Transverse colon (tissue), 4 donors: ENCODE measurements at regions not wholly inside any gene's neighbourhood (a gene's known extent, or its start where the extent isn't known, plus 50 kb on each side); places are given as distances from the start of the nearest gene placed in this dataset.

Source experiments
- CTCF ChIP-seq, 5 experiments: fragments of 200-600 bp in 3 of 5; fragments of 450-650 bp in 2 of 5; sonication (generic) in 3 of 5; IDR thresholded peaks; 1 replicate in 2 of 5; 2 replicates in 3 of 5; pipeline ENCODE4 v1.5.1; 2016 to 2017; ENCODE audit warnings: antibody characterized with exemption in 5 of 5, inconsistent platforms in 3 of 5, mild to moderate bottlenecking in 2 of 5, moderate library complexity in 1 of 5
- EP300 ChIP-seq: sonication (generic); formaldehyde crosslinking; IDR thresholded peaks from one replicate; pipeline ENCODE4 v1.6.1; 2017; ENCODE audit warnings: antibody characterized with exemption, low read depth
- POLR2A ChIP-seq: fragments of 450-650 bp; IDR thresholded peaks from one replicate; pipeline ENCODE4 v1.6.1; 2016; ENCODE audit warnings: antibody characterized with exemption, mild to moderate bottlenecking, moderate library complexity
- POLR2AphosphoS5 ChIP-seq, 3 donors: sonication (generic); formaldehyde crosslinking; IDR thresholded peaks; one replicate each; pipeline ENCODE4 v1.6.1; 2016; ENCODE audit warnings: antibody characterized with exemption in 3 of 3

- TF ChIP-seq CTCF (IDR thresholded peaks at IDR 0.05) (no peak), POLR2AphosphoS5 (IDR thresholded peaks at IDR 0.05) (no peak), POLR2A (no peak), EP300 (no peak)
These were observed 126.9 kb upstream of the C1orf174 start for GRCh38 chr1:4027008-4027407.
